Activated CD4-positive, alpha-beta memory T cell treated with anti-CD3 and anti-CD28 coated beads, Interleukin-2, amount 10 ng/mL, durations not matched to agents 7 days and 5 days (primary cell): ENCODE measurements at regions not wholly inside any gene's neighbourhood (a gene's known extent, or its start where the extent isn't known, plus 50 kb on each side); places are given as distances from the start of the nearest gene placed in this dataset.

Experiments
- CTCF ChIA-PET: fragments of 350-600 bp; sonication (Branson Sonifier 250); formaldehyde crosslinking; loops from one replicate; lab custom pipeline; 2021; ENCODE audit warnings: antibody characterized with exemption, inconsistent platforms; lab: Charles Lee
- POLR2A ChIA-PET: fragments of 350-600 bp; sonication (Branson Sonifier 250); formaldehyde crosslinking; loops from one replicate; lab custom pipeline; 2021; ENCODE audit warnings: antibody characterized with exemption; lab: Charles Lee
- DNase-seq: peaks from one replicate; pipeline ENCODE4 v3.0.0-alpha.2; 2020
- H3K27ac Mint-ChIP-seq: one replicate; pipeline ENCODE4 v1.8.0; 2021; ENCODE audit warnings: mild to moderate bottlenecking, mixed read lengths
- H3K27me3 Mint-ChIP-seq: one replicate; pipeline ENCODE4 v1.8.0; 2021; ENCODE audit warnings: mixed read lengths
- H3K36me3 Mint-ChIP-seq: one replicate; pipeline ENCODE4 v1.8.0; 2021; ENCODE audit warnings: low read depth, mixed read lengths
- H3K4me1 Mint-ChIP-seq: one replicate; pipeline ENCODE4 v1.8.0; 2021; ENCODE audit warnings: mixed read lengths
- H3K4me3 Mint-ChIP-seq: one replicate; pipeline ENCODE4 v1.8.0; 2021; ENCODE audit warnings: mild to moderate bottlenecking, mixed read lengths
- H3K9me3 Mint-ChIP-seq: one replicate; pipeline ENCODE4 v1.8.0; 2021; ENCODE audit warnings: mixed read lengths

- no peaks in the 10 kb centered on the region for H3K36me3 Mint-ChIP-seq
- no peaks in the 10 kb centered on the region for H3K4me1 Mint-ChIP-seq
- POLR2A ChIA-PET: no interaction called here
- no peak overlapping the region for H3K4me3 Mint-ChIP-seq
- no peaks in the 10 kb centered on the region for H3K9me3 Mint-ChIP-seq
- CTCF ChIA-PET: no interaction called here
- H3K27ac Mint-ChIP-seq: no peak overlapping the region
- DNase-seq: no peak
- no peaks in the 10 kb centered on the region for H3K27me3 Mint-ChIP-seq
Measured at GRCh38 chr2:156191527-156191926, 141.0 kb downstream of the NR4A2 start.

GRCh38 chr2:156190517-156190916 lies 142.0 kb downstream of the NR4A2 start:
- ChIA-PET CTCF (no interaction called here), POLR2A (no interaction called here)
- no peaks in the 10 kb centered on the region for H3K36me3 Mint-ChIP-seq

GRCh38 chr2:156189584-156189983 lies 142.9 kb downstream of the NR4A2 start:
- Mint-ChIP-seq H3K36me3 (no peaks in the 10 kb centered on the region), H3K27ac (no peak overlapping the region), H3K9me3 (no peaks in the 10 kb centered on the region), H3K4me1 (no peaks in the 10 kb centered on the region), H3K27me3 (no peaks in the 10 kb centered on the region), H3K4me3 (no peak overlapping the region)
- CTCF ChIA-PET: no interaction called here
- no peak for DNase-seq
- POLR2A ChIA-PET: no interaction called here

More at GRCh38 chr2:156190517-156190916, 142.0 kb downstream of the NR4A2 start:
- H3K27ac Mint-ChIP-seq: no peak overlapping the region
- H3K4me3 Mint-ChIP-seq: no peak overlapping the region
- no peaks in the 10 kb centered on the region for H3K27me3 Mint-ChIP-seq
- no peaks in the 10 kb centered on the region for H3K9me3 Mint-ChIP-seq
- H3K4me1 Mint-ChIP-seq: no peaks in the 10 kb centered on the region
- no peak for DNase-seq

- H3K9me3 Mint-ChIP-seq: no peaks in the 10 kb centered on the region
- H3K36me3 Mint-ChIP-seq: no peaks in the 10 kb centered on the region
- H3K27ac Mint-ChIP-seq: no peak overlapping the region
- H3K27me3 Mint-ChIP-seq: peaks cover 2% of the 10 kb centered on the region
- H3K4me3 Mint-ChIP-seq: no peak overlapping the region
- ChIA-PET CTCF (no interaction called here), POLR2A (no interaction called here)
- H3K4me1 Mint-ChIP-seq: no peaks in the 10 kb centered on the region
- no peak for DNase-seq
Measured at GRCh38 chr2:156189143-156189542, 143.4 kb downstream of the NR4A2 start.

GRCh38 chr2:156182132-156182531 lies 150.4 kb downstream of the NR4A2 start:
- Mint-ChIP-seq H3K9me3 (no peaks in the 10 kb centered on the region), H3K27me3 (peaks cover 8% of the 10 kb centered on the region), H3K36me3 (no peaks in the 10 kb centered on the region), H3K27ac (no peak overlapping the region), H3K4me1 (no peaks in the 10 kb centered on the region), H3K4me3 (no peak overlapping the region)
- no peak for DNase-seq
- CTCF ChIA-PET: no interaction called here
- POLR2A ChIA-PET: no interaction called here

- no peaks in the 10 kb centered on the region for H3K4me1 Mint-ChIP-seq
- H3K9me3 Mint-ChIP-seq: no peaks in the 10 kb centered on the region
- no peak overlapping the region for H3K4me3 Mint-ChIP-seq
- ChIA-PET CTCF (no interaction called here), POLR2A (no interaction called here)
- no peak for DNase-seq
- H3K27ac Mint-ChIP-seq: no peak overlapping the region
- peaks cover 8% of the 10 kb centered on the region for H3K27me3 Mint-ChIP-seq
- H3K36me3 Mint-ChIP-seq: no peaks in the 10 kb centered on the region
Measured at GRCh38 chr2:156181208-156181607, 151.3 kb downstream of the NR4A2 start.

GRCh38 chr2:156177654-156178053 lies 154.9 kb downstream of the NR4A2 start:
- Mint-ChIP-seq H3K4me3 (no peak overlapping the region), H3K4me1 (no peaks in the 10 kb centered on the region), H3K27ac (no peak overlapping the region), H3K36me3 (no peaks in the 10 kb centered on the region), H3K9me3 (no peaks in the 10 kb centered on the region), H3K27me3 (no peaks in the 10 kb centered on the region)
- ChIA-PET POLR2A (no interaction called here), CTCF (no interaction called here)
- DNase-seq: no peak

GRCh38 chr2:156175946-156176345 lies 156.6 kb downstream of the NR4A2 start:
- H3K36me3 Mint-ChIP-seq: no peaks in the 10 kb centered on the region
- ChIA-PET CTCF (no interaction called here), POLR2A (no interaction called here)
- peaks cover 3% of the 10 kb centered on the region for H3K27me3 Mint-ChIP-seq
- no peak overlapping the region for H3K4me3 Mint-ChIP-seq
- H3K27ac Mint-ChIP-seq: no peak overlapping the region
- DNase-seq: no peak
- no peaks in the 10 kb centered on the region for H3K9me3 Mint-ChIP-seq
- no peaks in the 10 kb centered on the region for H3K4me1 Mint-ChIP-seq

GRCh38 chr2:156170929-156171328 lies 161.6 kb downstream of the NR4A2 start:
- H3K27ac Mint-ChIP-seq: no peak overlapping the region
- H3K27me3 Mint-ChIP-seq: peaks cover 5% of the 10 kb centered on the region
- CTCF ChIA-PET: no interaction called here

GRCh38 chr2:156165742-156166141 lies 166.8 kb downstream of the NR4A2 start:
- no peak overlapping the region for H3K27ac Mint-ChIP-seq
- DNase-seq: no peak
- H3K27me3 Mint-ChIP-seq: peaks cover 5% of the 10 kb centered on the region
- ChIA-PET POLR2A (no interaction called here), CTCF (no interaction called here)
- H3K36me3 Mint-ChIP-seq: no peaks in the 10 kb centered on the region
- no peak overlapping the region for H3K4me3 Mint-ChIP-seq
- H3K9me3 Mint-ChIP-seq: no peaks in the 10 kb centered on the region
- H3K4me1 Mint-ChIP-seq: no peaks in the 10 kb centered on the region

More at GRCh38 chr2:156170929-156171328, 161.6 kb downstream of the NR4A2 start:
- no peak overlapping the region for H3K4me3 Mint-ChIP-seq
- POLR2A ChIA-PET: no interaction called here
- H3K36me3 Mint-ChIP-seq: no peaks in the 10 kb centered on the region
- no peaks in the 10 kb centered on the region for H3K9me3 Mint-ChIP-seq
- no peak for DNase-seq
- H3K4me1 Mint-ChIP-seq: no peaks in the 10 kb centered on the region

GRCh38 chr2:156164091-156164720 lies 168.3 kb downstream of the NR4A2 start:
- Mint-ChIP-seq H3K27ac (no peak overlapping the region), H3K4me3 (no peak overlapping the region), H3K27me3 (peaks cover 5% of the 10 kb centered on the region), H3K36me3 (no peaks in the 10 kb centered on the region), H3K4me1 (no peaks in the 10 kb centered on the region), H3K9me3 (no peaks in the 10 kb centered on the region)
- no peak for DNase-seq
- ChIA-PET POLR2A (no interaction called here), CTCF (no interaction called here)

- DNase-seq: no peak
- Mint-ChIP-seq H3K27me3 (no peaks in the 10 kb centered on the region), H3K9me3 (no peaks in the 10 kb centered on the region), H3K4me1 (no peaks in the 10 kb centered on the region), H3K4me3 (no peak overlapping the region), H3K27ac (no peak overlapping the region), H3K36me3 (no peaks in the 10 kb centered on the region)
- ChIA-PET POLR2A (no interaction called here), CTCF (no interaction called here)
Measured at GRCh38 chr2:156158808-156159207, 173.7 kb downstream of the NR4A2 start.

- H3K27ac Mint-ChIP-seq: no peak overlapping the region
Measured at GRCh38 chr2:156157670-156158069, 174.9 kb downstream of the NR4A2 start.

GRCh38 chr2:156156580-156156979 lies 175.9 kb downstream of the NR4A2 start:
- Mint-ChIP-seq H3K27me3 (no peaks in the 10 kb centered on the region), H3K4me1 (no peaks in the 10 kb centered on the region), H3K36me3 (no peaks in the 10 kb centered on the region), H3K9me3 (no peaks in the 10 kb centered on the region), H3K27ac (no peak overlapping the region), H3K4me3 (no peak overlapping the region)
- ChIA-PET CTCF (interaction anchor here (0.7 kb wide), 2 partner anchors 204 to 774 kb away, joined by 3 to 4 read pairs; no protein-coding TSS in a partner anchor), POLR2A (no interaction called here)
- no peak for DNase-seq

More at GRCh38 chr2:156157670-156158069, 174.9 kb downstream of the NR4A2 start:
- POLR2A ChIA-PET: no interaction called here
- no peak overlapping the region for H3K4me3 Mint-ChIP-seq
- no peak for DNase-seq
- CTCF ChIA-PET: no interaction called here
- H3K9me3 Mint-ChIP-seq: no peaks in the 10 kb centered on the region
- no peaks in the 10 kb centered on the region for H3K27me3 Mint-ChIP-seq
- H3K4me1 Mint-ChIP-seq: no peaks in the 10 kb centered on the region
- H3K36me3 Mint-ChIP-seq: no peaks in the 10 kb centered on the region
